Right lobe of liver (tissue), 6 donors: ENCODE measurements at regions not wholly inside any gene's neighbourhood (a gene's known extent, or its start where the extent isn't known, plus 50 kb on each side); places are given as distances from the start of the nearest gene placed in this dataset.

Experiments used
- ATAC-seq, 4 donors: fragments of 200-7000 bp; cut with Tn5 transposase; one replicate each; pipeline ENCODE4 v1.9.1; 2020; ENCODE audit warnings: mild to moderate bottlenecking in 4 of 4, moderate library complexity in 4 of 4
- DNase-seq, 3 donors: peaks; one replicate each; pipeline ENCODE4 v3.0.0-alpha.2; 2020
- H3K27ac ChIP-seq, 3 donors: fragments of 200-600 bp; one replicate each; pipeline ENCODE4 v1.8.0; 2022
- H3K27me3 ChIP-seq, 2 donors: fragments of 200-600 bp; one replicate each; pipeline ENCODE4 v1.8.0; 2022
- H3K36me3 ChIP-seq, 4 donors: fragments of 200-600 bp; sonication (generic) in 1 of 4; one replicate each; pipeline versions ENCODE4 v1.5.1 to v1.8.0; 2017 to 2022; ENCODE audit warnings: control low read depth in 1 of 4
- H3K4me1 ChIP-seq, 4 donors: fragments of 200-600 bp; sonication (generic) in 1 of 4; one replicate each; pipeline versions ENCODE4 v1.5.1 to v1.8.0; 2017 to 2022; ENCODE audit warnings: control low read depth in 1 of 4
- H3K4me3 ChIP-seq, 3 donors: fragments of 200-600 bp; one replicate each; pipeline ENCODE4 v1.8.0; 2022
- H3K9me3 ChIP-seq, 4 donors: fragments of 200-600 bp; sonication (generic) in 1 of 4; one replicate each; pipeline versions ENCODE4 v1.5.1 to v1.8.0; 2017 to 2022; ENCODE audit warnings: control low read depth in 1 of 4
- POLR2A ChIP-seq: fragments of 450-650 bp; IDR thresholded peaks from one replicate; pipeline ENCODE4 v1.6.1; 2017; ENCODE audit warnings: antibody characterized with exemption, mild to moderate bottlenecking
- WGBS: methylation state at CpG from one replicate; pipeline ENCODE4 v1.1.6; 2018; ENCODE audit warnings: low coverage, low lambda C conversion rate; ENCODE audit not compliant: insufficient coverage; ENCODE audit errors: missing lambda C conversion rate; 5-methylcytosine and 5-hydroxymethylcytosine counted together
- intact Hi-C, 2 donors: fragments of 100-400 bp; cut with DNase I; formaldehyde crosslinking; loops; one replicate each; pipeline versions ENCODE4 v1.11.2 to v1.14.1; 2022
- TF ChIP-seq, protein P1 (sequence below), 4 donors: fragments of 200-600 bp in 3 of 4; fragments of 450-650 bp in 1 of 4; IDR thresholded peaks; one replicate each; pipeline versions ENCODE4 v1.5.1 to v1.8.0; 2016 to 2022; ENCODE audit warnings: antibody characterized with exemption in 4 of 4, mild to moderate bottlenecking in 2 of 4
- donor health status: DM: no; HTN: yes; CAD: no.
- donor health status: DM: no; HTN: no; CAD: no.
- donor health status: DM: no; HTN: no; CAD: no.
- donor health status: DM: no; HTN: yes; CAD: no.
- donor health status: DM: no; HTN: yes; CAD: no.

DNA sequence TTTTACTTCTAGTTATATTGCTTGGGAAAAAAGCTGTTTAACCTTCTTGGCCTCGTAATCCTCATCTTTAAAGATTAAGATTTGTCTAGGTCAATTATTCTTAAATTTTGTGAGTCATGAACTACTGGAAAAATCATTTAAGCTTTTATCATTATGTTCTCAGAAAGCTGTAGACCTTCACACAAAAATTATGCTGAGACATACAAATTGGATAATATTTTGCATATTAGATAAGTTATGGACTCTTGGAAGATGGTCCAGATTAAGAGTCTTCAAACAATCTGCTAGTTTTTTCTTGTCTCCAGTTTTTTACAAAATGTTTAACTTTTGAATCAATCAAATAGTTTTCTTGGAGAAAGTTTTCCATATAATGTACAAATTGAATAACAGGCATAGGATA lies 108.1 kb upstream of the NEIL3 start:
- TF ChIP-seq, protein P1, sequence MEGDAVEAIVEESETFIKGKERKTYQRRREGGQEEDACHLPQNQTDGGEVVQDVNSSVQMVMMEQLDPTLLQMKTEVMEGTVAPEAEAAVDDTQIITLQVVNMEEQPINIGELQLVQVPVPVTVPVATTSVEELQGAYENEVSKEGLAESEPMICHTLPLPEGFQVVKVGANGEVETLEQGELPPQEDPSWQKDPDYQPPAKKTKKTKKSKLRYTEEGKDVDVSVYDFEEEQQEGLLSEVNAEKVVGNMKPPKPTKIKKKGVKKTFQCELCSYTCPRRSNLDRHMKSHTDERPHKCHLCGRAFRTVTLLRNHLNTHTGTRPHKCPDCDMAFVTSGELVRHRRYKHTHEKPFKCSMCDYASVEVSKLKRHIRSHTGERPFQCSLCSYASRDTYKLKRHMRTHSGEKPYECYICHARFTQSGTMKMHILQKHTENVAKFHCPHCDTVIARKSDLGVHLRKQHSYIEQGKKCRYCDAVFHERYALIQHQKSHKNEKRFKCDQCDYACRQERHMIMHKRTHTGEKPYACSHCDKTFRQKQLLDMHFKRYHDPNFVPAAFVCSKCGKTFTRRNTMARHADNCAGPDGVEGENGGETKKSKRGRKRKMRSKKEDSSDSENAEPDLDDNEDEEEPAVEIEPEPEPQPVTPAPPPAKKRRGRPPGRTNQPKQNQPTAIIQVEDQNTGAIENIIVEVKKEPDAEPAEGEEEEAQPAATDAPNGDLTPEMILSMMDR (IDR thresholded peaks at IDR 0.05) = no peak
- TF ChIP-seq POLR2A = no peak

DNA sequence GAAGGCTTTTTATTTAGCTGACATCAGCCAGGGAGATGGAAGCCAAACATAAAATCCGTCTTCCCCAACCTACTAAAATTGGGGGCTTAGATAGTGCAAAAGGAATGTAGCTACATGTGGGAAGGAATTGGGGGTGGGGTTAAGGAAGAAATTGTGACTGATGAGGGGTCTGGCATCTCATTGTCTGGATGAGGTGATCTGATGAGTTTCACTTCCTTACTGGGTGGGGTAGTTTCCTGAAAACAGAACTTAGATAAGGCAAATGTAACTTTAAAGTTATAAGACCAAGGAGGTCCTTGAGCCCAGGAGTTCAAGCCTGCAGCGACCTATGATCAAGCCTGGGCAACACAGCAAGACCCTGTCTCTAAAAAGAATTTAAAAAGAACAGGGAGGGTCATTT lies 105.5 kb upstream of the NEIL3 start:
- DNase-seq = no peak
- no peaks in the 10 kb centered on the region for H3K27me3 ChIP-seq
- no peaks in the 10 kb centered on the region for H3K9me3 ChIP-seq
- 29% methylated on average over 2 of the region's 2 CpGs for WGBS
- H3K4me3 ChIP-seq = no peak overlapping the region
- H3K27ac ChIP-seq = no peak overlapping the region
- H3K36me3 ChIP-seq = no peaks in the 10 kb centered on the region
- TF ChIP-seq, protein P1 (IDR thresholded peaks at IDR 0.05) = no peak
- TF ChIP-seq POLR2A = no peak
- no peaks in the 10 kb centered on the region for H3K4me1 ChIP-seq
- intact Hi-C loops = no loop called here
- no peak for ATAC-seq

More for the DNA sequence above, 108.1 kb upstream of the NEIL3 start:
- ATAC-seq = no peak
- H3K4me3 ChIP-seq = no peak overlapping the region
- 28% methylated on average over 1 of the region's 1 CpG for WGBS
- no peak for DNase-seq
- H3K36me3 ChIP-seq = no peaks in the 10 kb centered on the region
- H3K4me1 ChIP-seq = no peaks in the 10 kb centered on the region
- H3K27ac ChIP-seq = no peak overlapping the region
- intact Hi-C loops = no loop called here
- no peaks in the 10 kb centered on the region for H3K27me3 ChIP-seq
- no peaks in the 10 kb centered on the region for H3K9me3 ChIP-seq

DNA sequence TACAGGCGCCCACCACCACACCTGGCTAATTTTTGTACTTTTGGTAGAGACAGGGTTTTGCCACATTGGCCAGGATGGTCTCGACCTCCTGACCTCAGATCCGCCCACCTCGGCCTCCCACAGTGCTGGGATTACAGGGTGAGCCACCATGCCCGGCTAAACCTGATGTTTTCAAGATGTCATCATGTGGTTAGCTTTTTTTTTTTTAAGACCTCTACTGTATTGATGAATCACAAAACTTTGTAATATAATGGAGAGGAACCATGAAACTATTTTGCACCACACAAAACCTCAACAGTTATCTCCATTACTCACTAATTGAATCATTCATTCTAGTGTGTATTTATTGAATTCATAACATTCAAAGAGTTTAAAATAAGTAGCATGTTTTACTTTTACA lies 94.7 kb upstream of the NEIL3 start:
- no peak for DNase-seq
- intact Hi-C loops = no loop called here
- Histone ChIP-seq H3K4me1 (no peaks in the 10 kb centered on the region), H3K27me3 (no peaks in the 10 kb centered on the region), H3K27ac (no peak overlapping the region), H3K9me3 (no peaks in the 10 kb centered on the region), H3K4me3 (no peak overlapping the region), H3K36me3 (no peaks in the 10 kb centered on the region)
- 70% methylated on average over 4 of the region's 5 CpGs for WGBS
- TF ChIP-seq POLR2A = no peak
- no peak for ATAC-seq

DNA sequence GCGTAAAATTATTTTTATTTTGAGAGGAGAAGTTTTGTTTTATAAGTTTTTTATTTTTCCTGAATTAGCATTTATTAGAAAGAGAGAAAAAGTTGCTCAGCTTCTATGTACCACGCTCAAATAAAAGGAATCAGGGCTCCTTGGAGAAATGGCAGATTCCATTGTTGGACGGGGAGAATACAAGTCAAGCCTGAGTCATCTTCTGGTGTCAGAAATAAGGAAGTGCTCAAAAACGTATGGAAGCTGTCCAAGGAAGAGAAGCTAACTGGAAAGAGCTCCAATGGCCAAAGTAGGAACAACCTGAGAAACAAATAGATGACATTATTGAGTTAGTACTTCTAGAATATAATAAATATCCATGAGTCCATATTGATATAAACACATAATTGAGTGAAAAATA lies 89.3 kb upstream of the NEIL3 start:
- DNase-seq = no peak
- no peak for ATAC-seq
- H3K4me3 ChIP-seq = no peak overlapping the region
- H3K9me3 ChIP-seq = no peaks in the 10 kb centered on the region
- 45% methylated on average over 4 of the region's 4 CpGs for WGBS
- H3K4me1 ChIP-seq = peaks cover 0 to 4% (median 0%) of the 10 kb centered on the region in 4 donors
- H3K36me3 ChIP-seq = no peaks in the 10 kb centered on the region
- H3K27ac ChIP-seq = no peak overlapping the region
- intact Hi-C loops = no loop called here
- TF ChIP-seq, protein P1 (IDR thresholded peaks at IDR 0.05) = no peak
- TF ChIP-seq POLR2A = no peak
- H3K27me3 ChIP-seq = no peaks in the 10 kb centered on the region

DNA sequence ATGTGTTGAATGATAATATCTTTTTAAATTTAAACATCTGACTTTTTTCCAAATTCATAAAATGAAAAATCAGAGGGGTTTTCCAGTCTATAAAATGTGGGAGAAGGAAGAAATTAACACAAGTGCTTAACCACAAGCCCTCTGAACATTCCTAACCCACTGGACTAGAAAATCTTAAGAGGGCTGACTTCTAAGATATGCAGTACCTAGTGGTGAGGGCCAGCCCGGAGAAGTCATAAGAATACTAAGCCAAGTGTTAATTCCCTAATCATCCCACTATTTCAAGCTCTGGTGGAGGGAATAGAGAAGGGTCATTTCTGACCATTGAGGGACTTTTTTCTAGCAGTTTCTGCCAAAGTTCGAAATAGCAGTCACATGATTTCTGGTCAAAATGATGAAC lies 86.9 kb upstream of the NEIL3 start:
- intact Hi-C loops = no loop called here
- Histone ChIP-seq H3K27me3 (no peaks in the 10 kb centered on the region), H3K27ac (no peak overlapping the region), H3K4me1 (peaks cover 0 to 4% (median 0%) of the 10 kb centered on the region in 4 donors), H3K4me3 (no peak overlapping the region), H3K36me3 (no peaks in the 10 kb centered on the region), H3K9me3 (no peaks in the 10 kb centered on the region)
- WGBS = 32% methylated on average over 2 of the region's 2 CpGs
- no peak for TF ChIP-seq POLR2A
- TF ChIP-seq, protein P1 (IDR thresholded peaks at IDR 0.05) = no peak
- ATAC-seq (no peak), DNase-seq (no peak)
